ENCODE measurements at regions not wholly inside any gene's neighbourhood (a gene's known extent, or its start where the extent isn't known, plus 50 kb on each side); places are given as distances from the start of the nearest gene placed in this dataset.

DNA sequence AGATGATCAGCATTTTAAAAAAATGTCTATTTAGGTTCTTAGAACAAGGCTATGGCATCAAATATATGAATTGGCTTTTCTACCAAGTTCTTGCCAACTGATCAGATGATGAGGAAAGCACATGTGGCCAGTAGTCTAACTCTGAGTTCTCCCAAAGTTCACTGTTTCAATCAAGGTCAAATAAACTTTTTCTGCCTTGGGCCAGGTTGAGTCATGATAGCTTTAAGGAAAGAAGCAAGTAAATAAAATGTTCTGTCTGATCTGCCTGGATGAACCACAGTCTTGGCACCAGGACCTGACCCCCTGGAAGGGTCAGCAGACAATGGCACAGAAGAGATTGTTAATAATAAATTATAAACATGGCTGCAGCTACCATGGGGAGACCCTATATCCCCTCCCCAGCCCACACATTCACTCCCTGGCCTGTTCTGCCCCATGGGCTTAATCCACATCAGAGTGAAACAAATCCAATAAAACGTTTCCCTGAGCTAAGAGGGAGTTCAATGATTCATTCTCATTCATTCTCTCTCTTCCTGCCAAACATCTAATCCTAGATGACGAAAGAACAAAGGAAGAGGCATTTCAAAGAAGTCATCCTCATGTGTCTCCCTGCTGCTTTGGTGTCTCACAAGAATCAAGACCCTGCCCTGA is 661.6 kb downstream of the DHX35 start:
- no peak for TF ChIP-seq POLR2A (IDR thresholded peaks at IDR 0.05; ENCODE audit: low read length)
- TF ChIP-seq GATA1 (IDR thresholded peaks at IDR 0.05; ENCODE audit: low read depth, low read length): no peak
